MM.1S (cell line): ENCODE measurements at regions not wholly inside any gene's neighbourhood (a gene's known extent, or its start where the extent isn't known, plus 50 kb on each side); places are given as distances from the start of the nearest gene placed in this dataset.

ENCODE experiments used
- EZH2 ChIP-seq: fragments of 300-600 bp; sonication (generic); optimal IDR thresholded peaks from 2 replicates; pipeline ENCODE3; 2017; ENCODE audit warnings: low read depth, mild to moderate bottlenecking, antibody characterized with exemption, low read length, mixed read lengths
- EZH2phosphoT487 ChIP-seq: fragments of 300-600 bp; sonication (generic); IDR thresholded peaks from 2 replicates; pipeline ENCODE4 v1.6.1; 2018; ENCODE audit warnings: antibody characterized with exemption, low read length
- TF ChIP-seq, protein P1 (sequence below): fragments of 300-600 bp; sonication (generic); IDR thresholded peaks from 2 replicates; pipeline ENCODE4 v1.5.1; 2016; ENCODE audit warnings: antibody characterized with exemption, low read length, mixed read lengths

DNA sequence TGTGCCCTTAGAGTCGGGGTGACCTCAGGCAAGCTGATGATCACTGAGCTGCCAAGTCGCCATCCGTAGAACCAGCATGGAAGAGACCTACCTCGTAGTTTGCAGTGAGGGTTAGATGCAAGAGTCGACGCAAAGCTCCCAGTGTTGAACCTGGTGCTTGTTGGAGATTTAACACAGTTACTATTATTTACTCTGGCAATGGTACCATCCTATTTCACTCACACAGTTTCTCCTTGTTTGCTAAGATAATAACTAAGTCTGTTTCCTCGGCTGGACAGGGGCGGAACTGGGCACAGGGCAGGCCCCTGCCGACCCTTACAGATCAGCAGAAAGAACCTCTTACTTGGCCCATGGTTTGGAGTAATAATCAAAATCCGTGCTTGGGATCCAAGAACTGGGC is 85.5 kb downstream of the ACAA2 start:
- TF ChIP-seq, protein P1, sequence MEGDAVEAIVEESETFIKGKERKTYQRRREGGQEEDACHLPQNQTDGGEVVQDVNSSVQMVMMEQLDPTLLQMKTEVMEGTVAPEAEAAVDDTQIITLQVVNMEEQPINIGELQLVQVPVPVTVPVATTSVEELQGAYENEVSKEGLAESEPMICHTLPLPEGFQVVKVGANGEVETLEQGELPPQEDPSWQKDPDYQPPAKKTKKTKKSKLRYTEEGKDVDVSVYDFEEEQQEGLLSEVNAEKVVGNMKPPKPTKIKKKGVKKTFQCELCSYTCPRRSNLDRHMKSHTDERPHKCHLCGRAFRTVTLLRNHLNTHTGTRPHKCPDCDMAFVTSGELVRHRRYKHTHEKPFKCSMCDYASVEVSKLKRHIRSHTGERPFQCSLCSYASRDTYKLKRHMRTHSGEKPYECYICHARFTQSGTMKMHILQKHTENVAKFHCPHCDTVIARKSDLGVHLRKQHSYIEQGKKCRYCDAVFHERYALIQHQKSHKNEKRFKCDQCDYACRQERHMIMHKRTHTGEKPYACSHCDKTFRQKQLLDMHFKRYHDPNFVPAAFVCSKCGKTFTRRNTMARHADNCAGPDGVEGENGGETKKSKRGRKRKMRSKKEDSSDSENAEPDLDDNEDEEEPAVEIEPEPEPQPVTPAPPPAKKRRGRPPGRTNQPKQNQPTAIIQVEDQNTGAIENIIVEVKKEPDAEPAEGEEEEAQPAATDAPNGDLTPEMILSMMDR: no peak
- TF ChIP-seq EZH2phosphoT487: no peak
- no peak for TF ChIP-seq EZH2
